Upper lobe of left lung (tissue), 4 donors: ENCODE measurements at regions not wholly inside any gene's neighbourhood (a gene's known extent, or its start where the extent isn't known, plus 50 kb on each side); places are given as distances from the start of the nearest gene placed in this dataset.

Source experiments
- EP300 ChIP-seq, 4 donors: sonication (generic); formaldehyde crosslinking; IDR thresholded peaks; one replicate each; pipeline ENCODE4 v1.5.1; 2017; ENCODE audit warnings: antibody characterized with exemption in 4 of 4, control low read depth in 2 of 4
- TF ChIP-seq, protein P1 (sequence below), 6 experiments: fragments of 450-650 bp in 4 of 6; fragments of 200-600 bp in 2 of 6; sonication (generic) in 2 of 6; IDR thresholded peaks; one replicate each; pipeline ENCODE4 v1.5.1; 2016 to 2019; ENCODE audit warnings: antibody characterized with exemption in 6 of 6

DNA sequence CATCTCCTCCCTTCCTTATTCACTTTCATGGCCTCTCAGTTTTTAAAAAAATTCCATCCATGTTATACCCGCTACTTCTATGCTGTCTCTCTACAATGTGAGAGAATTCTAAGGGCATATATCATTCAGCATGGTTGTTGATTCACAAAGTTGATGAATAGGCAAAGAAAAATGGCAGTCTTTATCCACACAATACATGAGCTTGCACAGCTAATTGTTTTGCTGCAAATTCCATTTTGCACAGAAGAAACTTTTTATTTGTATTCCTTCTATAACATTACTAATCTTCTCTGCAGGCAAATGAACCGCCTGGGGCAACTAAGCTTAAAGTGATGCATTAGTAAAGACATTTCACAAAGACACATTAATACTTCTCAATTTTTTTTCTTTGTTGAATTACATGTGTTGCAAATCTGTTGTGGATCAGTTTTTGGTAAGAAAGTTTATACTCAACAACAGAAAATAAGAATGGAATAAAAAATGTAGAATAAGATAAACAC, 196.9 kb downstream of the LIG4 start:
- TF ChIP-seq, protein P1, sequence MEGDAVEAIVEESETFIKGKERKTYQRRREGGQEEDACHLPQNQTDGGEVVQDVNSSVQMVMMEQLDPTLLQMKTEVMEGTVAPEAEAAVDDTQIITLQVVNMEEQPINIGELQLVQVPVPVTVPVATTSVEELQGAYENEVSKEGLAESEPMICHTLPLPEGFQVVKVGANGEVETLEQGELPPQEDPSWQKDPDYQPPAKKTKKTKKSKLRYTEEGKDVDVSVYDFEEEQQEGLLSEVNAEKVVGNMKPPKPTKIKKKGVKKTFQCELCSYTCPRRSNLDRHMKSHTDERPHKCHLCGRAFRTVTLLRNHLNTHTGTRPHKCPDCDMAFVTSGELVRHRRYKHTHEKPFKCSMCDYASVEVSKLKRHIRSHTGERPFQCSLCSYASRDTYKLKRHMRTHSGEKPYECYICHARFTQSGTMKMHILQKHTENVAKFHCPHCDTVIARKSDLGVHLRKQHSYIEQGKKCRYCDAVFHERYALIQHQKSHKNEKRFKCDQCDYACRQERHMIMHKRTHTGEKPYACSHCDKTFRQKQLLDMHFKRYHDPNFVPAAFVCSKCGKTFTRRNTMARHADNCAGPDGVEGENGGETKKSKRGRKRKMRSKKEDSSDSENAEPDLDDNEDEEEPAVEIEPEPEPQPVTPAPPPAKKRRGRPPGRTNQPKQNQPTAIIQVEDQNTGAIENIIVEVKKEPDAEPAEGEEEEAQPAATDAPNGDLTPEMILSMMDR (IDR thresholded peaks at IDR 0.05), result no peak
- no peak for TF ChIP-seq EP300 (IDR thresholded peaks at IDR 0.05)
